ENCODE measurements at regions not wholly inside any gene's neighbourhood (a gene's known extent, or its start where the extent isn't known, plus 50 kb on each side); places are given as distances from the start of the nearest gene placed in this dataset.

DNA sequence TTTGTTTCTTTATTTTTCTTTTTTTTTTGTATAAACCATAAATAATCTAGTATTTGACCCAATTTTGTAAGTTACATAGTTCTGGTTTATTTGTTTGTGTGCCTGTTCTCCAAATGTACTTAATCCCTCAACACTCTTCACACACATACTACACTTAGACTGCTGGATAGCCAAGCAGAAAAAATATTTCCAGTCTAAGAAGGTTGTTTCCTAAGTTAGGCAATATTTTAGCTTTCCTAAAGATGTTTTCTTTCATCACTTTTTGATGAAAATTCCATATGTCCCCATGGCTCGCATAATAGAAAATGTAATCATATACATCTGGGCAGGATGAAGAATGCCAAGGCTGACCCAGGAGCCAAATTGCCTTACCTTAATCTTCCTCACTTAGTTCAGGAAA is 105.3 kb downstream of the PPP1R3A start:
- TF ChIP-seq POLR2A (IDR thresholded peaks at IDR 0.05; ENCODE audit: low read length) (no peak), GATA1 (IDR thresholded peaks at IDR 0.05; ENCODE audit: low read depth, low read length) (no peak)
